HEK293 (cell line): ENCODE measurements at regions not wholly inside any gene's neighbourhood (a gene's known extent, or its start where the extent isn't known, plus 50 kb on each side); places are given as distances from the start of the nearest gene placed in this dataset.

Experiments used
- KLF8 ChIP-seq: fragments of 450-650 bp; formaldehyde crosslinking; IDR thresholded peaks from 2 replicates; pipeline ENCODE4 v1.5.1; 2016; ENCODE audit warnings: missing biosample characterization, missing genetic modification characterization
- ZFP3 ChIP-seq: fragments of 450-650 bp; formaldehyde crosslinking; IDR thresholded peaks from 2 replicates; pipeline ENCODE4 v1.5.1; 2016; ENCODE audit warnings: low read depth, missing biosample characterization, missing genetic modification characterization
- ZNF121 ChIP-seq: fragments of 450-650 bp; formaldehyde crosslinking; IDR thresholded peaks from 2 replicates; pipeline ENCODE4 v1.5.1; 2016; ENCODE audit warnings: missing biosample characterization, missing genetic modification characterization
- ZNF140 ChIP-seq: fragments of 450-650 bp; formaldehyde crosslinking; IDR thresholded peaks from 2 replicates; pipeline ENCODE4 v1.5.1; 2016; ENCODE audit warnings: missing biosample characterization, missing genetic modification characterization
- ZNF335 ChIP-seq: fragments of 450-650 bp; formaldehyde crosslinking; conservative IDR thresholded peaks from 2 replicates; pipeline ENCODE4 v1.5.1; 2016; ENCODE audit warnings: missing biosample characterization, missing genetic modification characterization
- ZNF707 ChIP-seq: fragments of 450-650 bp; formaldehyde crosslinking; IDR thresholded peaks from 2 replicates; pipeline ENCODE4 v1.5.1; 2016; ENCODE audit warnings: missing biosample characterization, missing genetic modification characterization
- ZNF776 ChIP-seq: fragments of 450-650 bp; formaldehyde crosslinking; IDR thresholded peaks from 2 replicates; pipeline ENCODE4 v1.5.0; 2017; ENCODE audit warnings: missing biosample characterization, missing genetic modification characterization, borderline replicate concordance
- ZNF791 ChIP-seq: fragments of 450-650 bp; formaldehyde crosslinking; IDR thresholded peaks from 2 replicates; pipeline ENCODE4 v1.5.1; 2016; ENCODE audit warnings: missing biosample characterization, missing genetic modification characterization
- ZNF792 ChIP-seq: fragments of 450-650 bp; formaldehyde crosslinking; IDR thresholded peaks from 2 replicates; pipeline ENCODE4 v1.5.1; 2016; ENCODE audit warnings: missing biosample characterization, missing genetic modification characterization
- TF ChIP-seq, protein P1 (sequence below): fragments of 450-650 bp; formaldehyde crosslinking; IDR thresholded peaks from 2 replicates; pipeline ENCODE4 v1.5.1; 2016; ENCODE audit warnings: missing biosample characterization, missing genetic modification characterization
- TF ChIP-seq, protein P2 (sequence below): fragments of 450-650 bp; formaldehyde crosslinking; IDR thresholded peaks from 2 replicates; pipeline ENCODE4 v1.5.1; 2016; ENCODE audit warnings: missing biosample characterization, missing genetic modification characterization
- TF ChIP-seq, protein P3 (sequence below): fragments of 450-650 bp; formaldehyde crosslinking; IDR thresholded peaks from 2 replicates; pipeline ENCODE4 v1.5.1; 2016; ENCODE audit warnings: missing biosample characterization, missing genetic modification characterization
- TF ChIP-seq, protein P4 (sequence below): fragments of 450-650 bp; formaldehyde crosslinking; IDR thresholded peaks from 2 replicates; pipeline ENCODE4 v1.5.1; 2016; ENCODE audit warnings: missing biosample characterization, missing genetic modification characterization, borderline replicate concordance

DNA sequence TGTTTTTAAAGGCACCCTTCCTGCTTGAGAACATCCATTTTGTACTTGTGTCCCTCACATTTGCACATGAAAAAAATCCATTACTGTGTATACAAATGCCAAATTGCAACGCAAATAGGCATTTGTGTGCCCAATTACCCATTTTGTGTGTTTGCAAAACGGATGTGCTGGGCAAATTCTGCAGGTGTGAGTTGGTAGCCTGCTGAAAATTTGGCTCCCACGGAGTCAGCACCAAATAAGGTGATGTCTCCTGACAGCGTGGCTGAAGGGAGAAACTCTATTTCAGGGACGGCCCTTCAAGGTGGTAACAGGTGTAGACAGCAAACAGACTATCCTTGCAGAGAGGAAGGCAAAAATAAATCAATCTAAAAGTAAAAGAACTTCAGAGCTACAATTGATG is 661.1 kb downstream of the BCL11A start:
- TF ChIP-seq, protein P1, sequence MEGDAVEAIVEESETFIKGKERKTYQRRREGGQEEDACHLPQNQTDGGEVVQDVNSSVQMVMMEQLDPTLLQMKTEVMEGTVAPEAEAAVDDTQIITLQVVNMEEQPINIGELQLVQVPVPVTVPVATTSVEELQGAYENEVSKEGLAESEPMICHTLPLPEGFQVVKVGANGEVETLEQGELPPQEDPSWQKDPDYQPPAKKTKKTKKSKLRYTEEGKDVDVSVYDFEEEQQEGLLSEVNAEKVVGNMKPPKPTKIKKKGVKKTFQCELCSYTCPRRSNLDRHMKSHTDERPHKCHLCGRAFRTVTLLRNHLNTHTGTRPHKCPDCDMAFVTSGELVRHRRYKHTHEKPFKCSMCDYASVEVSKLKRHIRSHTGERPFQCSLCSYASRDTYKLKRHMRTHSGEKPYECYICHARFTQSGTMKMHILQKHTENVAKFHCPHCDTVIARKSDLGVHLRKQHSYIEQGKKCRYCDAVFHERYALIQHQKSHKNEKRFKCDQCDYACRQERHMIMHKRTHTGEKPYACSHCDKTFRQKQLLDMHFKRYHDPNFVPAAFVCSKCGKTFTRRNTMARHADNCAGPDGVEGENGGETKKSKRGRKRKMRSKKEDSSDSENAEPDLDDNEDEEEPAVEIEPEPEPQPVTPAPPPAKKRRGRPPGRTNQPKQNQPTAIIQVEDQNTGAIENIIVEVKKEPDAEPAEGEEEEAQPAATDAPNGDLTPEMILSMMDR (tag by site-specific recombination), result no peak
- no peak for TF ChIP-seq KLF8 (tag by site-specific recombination)
- no peak for TF ChIP-seq ZNF335 (tag by site-specific recombination)
- TF ChIP-seq ZNF707 (tag by site-specific recombination), result no peak
- TF ChIP-seq, protein P2, sequence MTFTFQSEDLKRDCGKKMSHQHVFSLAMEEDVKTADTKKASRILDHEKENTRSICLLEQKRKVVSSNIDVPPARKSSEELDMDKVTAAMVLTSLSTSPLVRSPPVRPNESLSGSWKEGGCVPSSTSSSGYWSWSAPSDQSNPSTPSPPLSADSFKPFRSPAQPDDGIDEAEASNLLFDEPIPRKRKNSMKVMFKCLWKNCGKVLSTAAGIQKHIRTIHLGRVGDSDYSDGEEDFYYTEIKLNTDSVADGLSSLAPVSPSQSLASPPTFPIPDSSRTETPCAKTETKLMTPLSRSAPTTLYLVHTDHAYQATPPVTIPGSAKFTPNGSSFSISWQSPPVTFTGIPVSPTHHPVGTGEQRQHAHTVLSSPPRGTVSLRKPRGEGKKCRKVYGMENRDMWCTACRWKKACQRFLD (tag by site-specific recombination), result no peak
- no peak for TF ChIP-seq ZNF776 (tag by site-specific recombination)
- no peak for TF ChIP-seq ZNF791
- TF ChIP-seq, protein P3, sequence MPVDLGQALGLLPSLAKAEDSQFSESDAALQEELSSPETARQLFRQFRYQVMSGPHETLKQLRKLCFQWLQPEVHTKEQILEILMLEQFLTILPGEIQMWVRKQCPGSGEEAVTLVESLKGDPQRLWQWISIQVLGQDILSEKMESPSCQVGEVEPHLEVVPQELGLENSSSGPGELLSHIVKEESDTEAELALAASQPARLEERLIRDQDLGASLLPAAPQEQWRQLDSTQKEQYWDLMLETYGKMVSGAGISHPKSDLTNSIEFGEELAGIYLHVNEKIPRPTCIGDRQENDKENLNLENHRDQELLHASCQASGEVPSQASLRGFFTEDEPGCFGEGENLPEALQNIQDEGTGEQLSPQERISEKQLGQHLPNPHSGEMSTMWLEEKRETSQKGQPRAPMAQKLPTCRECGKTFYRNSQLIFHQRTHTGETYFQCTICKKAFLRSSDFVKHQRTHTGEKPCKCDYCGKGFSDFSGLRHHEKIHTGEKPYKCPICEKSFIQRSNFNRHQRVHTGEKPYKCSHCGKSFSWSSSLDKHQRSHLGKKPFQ, result no peak
- no peak for TF ChIP-seq ZNF140
- TF ChIP-seq ZFP3 (tag by site-specific recombination), result no peak
- TF ChIP-seq ZNF792 (tag by site-specific recombination), result no peak
- TF ChIP-seq, protein P4, sequence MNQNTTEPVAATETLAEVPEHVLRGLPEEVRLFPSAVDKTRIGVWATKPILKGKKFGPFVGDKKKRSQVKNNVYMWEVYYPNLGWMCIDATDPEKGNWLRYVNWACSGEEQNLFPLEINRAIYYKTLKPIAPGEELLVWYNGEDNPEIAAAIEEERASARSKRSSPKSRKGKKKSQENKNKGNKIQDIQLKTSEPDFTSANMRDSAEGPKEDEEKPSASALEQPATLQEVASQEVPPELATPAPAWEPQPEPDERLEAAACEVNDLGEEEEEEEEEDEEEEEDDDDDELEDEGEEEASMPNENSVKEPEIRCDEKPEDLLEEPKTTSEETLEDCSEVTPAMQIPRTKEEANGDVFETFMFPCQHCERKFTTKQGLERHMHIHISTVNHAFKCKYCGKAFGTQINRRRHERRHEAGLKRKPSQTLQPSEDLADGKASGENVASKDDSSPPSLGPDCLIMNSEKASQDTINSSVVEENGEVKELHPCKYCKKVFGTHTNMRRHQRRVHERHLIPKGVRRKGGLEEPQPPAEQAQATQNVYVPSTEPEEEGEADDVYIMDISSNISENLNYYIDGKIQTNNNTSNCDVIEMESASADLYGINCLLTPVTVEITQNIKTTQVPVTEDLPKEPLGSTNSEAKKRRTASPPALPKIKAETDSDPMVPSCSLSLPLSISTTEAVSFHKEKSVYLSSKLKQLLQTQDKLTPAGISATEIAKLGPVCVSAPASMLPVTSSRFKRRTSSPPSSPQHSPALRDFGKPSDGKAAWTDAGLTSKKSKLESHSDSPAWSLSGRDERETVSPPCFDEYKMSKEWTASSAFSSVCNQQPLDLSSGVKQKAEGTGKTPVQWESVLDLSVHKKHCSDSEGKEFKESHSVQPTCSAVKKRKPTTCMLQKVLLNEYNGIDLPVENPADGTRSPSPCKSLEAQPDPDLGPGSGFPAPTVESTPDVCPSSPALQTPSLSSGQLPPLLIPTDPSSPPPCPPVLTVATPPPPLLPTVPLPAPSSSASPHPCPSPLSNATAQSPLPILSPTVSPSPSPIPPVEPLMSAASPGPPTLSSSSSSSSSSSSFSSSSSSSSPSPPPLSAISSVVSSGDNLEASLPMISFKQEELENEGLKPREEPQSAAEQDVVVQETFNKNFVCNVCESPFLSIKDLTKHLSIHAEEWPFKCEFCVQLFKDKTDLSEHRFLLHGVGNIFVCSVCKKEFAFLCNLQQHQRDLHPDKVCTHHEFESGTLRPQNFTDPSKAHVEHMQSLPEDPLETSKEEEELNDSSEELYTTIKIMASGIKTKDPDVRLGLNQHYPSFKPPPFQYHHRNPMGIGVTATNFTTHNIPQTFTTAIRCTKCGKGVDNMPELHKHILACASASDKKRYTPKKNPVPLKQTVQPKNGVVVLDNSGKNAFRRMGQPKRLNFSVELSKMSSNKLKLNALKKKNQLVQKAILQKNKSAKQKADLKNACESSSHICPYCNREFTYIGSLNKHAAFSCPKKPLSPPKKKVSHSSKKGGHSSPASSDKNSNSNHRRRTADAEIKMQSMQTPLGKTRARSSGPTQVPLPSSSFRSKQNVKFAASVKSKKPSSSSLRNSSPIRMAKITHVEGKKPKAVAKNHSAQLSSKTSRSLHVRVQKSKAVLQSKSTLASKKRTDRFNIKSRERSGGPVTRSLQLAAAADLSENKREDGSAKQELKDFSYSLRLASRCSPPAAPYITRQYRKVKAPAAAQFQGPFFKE (tag by site-specific recombination), result no peak
- TF ChIP-seq ZNF121 (tag by site-specific recombination), result no peak
